Fibroblast of pulmonary artery (primary cell): ENCODE measurements at regions not wholly inside any gene's neighbourhood (a gene's known extent, or its start where the extent isn't known, plus 50 kb on each side); places are given as distances from the start of the nearest gene placed in this dataset.
"Not testable (repeated sequence)": the region's sequence is repeated elsewhere in the genome, so short reads cannot be mapped to it uniquely, and the experiment has no call there.

Experiments
- DNase-seq: peaks from one replicate; pipeline ENCODE4 v3.0.0-alpha.2; 2010; ENCODE audit warnings: low read depth
- H3K4me3 ChIP-seq: replicated peaks from 2 replicates; pipeline ENCODE4 v1.5.1; 2011; ENCODE audit warnings: low read depth, mild to moderate bottlenecking, control low read depth, low read length, moderate library complexity
- CTCF ChIP-seq: IDR thresholded peaks from 2 replicates; pipeline ENCODE4 v1.5.1; 2011; ENCODE audit warnings: mild to moderate bottlenecking, control low read depth, low read length, inconsistent platforms; ENCODE audit errors: missing control alignments

DNA sequence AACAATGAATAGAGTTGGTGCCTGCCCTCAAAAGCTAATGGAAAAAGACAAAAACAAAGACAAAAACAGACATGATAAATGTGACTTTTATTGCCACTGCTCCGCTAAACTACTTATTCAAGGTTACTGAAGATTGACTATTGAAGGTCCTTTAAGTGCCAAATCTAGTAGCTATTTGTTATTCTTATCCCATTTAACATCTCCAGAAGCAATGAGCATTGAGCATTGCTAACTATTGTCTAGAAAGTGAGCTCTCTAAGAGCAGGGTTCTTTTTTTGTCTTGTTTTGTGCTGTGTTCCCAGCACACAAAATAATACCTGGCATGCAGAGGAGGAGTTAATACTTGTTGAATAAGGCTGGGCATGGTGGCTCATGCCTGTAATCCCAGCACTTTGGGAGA lies 95.4 kb upstream of the SFRP2 start:
- no peak overlapping the region for H3K4me3 ChIP-seq
- DNase-seq, result no peak
- TF ChIP-seq CTCF, result no peak

DNA sequence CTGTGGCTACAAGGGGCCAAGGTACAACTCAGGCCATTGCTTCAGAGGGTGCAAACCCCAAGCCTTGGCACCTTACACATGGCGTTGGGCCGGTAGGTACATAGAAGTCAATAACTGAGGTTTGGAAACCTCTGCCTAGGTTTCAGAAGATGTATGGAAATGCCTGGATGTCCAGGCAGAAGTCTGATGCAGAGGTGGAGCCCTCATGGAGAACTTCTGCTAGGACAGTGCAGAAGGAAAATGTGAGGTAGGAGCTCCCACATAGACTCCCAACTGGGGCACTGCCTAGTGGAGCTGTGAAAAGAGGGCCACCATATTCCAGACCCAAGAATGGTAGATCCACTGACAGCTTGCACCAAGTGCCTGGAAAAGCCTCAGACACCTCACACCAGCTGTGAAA lies 92.1 kb upstream of the SFRP2 start:
- no peak for DNase-seq
- H3K4me3 ChIP-seq, result no peak overlapping the region
- TF ChIP-seq CTCF, result no peak

DNA sequence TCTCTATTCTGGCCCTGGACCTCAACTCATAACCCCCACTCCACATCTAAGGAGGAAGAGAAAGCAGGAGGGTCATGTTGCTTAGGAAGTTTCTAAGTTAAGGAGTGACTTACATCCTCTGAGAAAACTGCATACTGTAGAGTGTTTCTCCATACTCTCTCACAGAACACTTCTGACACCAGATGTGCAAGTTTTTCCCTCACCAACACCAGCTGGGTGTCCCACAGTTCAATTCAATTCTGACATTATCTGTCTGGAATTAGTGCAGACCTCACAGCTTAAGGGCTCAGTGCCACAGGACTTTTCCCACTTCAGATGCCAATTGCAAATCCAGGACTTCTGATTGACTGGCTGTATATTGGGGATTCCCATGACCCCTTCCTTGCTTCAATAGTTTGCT lies 89.0 kb upstream of the SFRP2 start:
- no peak for TF ChIP-seq CTCF
- H3K4me3 ChIP-seq, result no peak overlapping the region
- no peak for DNase-seq

DNA sequence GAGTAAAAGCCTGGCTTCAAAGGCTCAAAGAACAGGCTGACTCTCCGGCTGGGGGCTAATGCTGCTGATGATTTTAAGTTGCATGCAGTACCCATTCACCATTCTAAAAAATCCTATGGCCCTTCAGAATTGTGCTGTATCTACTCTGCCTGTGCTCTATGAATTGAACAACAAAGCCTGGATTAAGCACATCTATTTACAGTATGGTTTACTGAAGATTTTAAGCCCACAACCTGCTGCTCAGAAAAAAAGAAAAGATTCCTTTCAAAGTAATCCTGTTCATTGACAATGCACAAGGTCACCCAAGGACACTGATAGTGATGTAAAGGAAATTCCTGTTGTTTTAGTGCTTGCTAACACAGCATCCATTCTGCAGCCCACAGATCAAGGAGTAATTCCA lies 84.9 kb upstream of the SFRP2 start:
- H3K4me3 ChIP-seq, result no peak overlapping the region
- TF ChIP-seq CTCF, result no peak
- DNase-seq, result no peak

- DNase-seq, H3K4me3 ChIP-seq: not testable (repeated sequence)
Observed at GRCh38 chr4:153866766-153867165, 77.9 kb upstream of the SFRP2 start.

DNA sequence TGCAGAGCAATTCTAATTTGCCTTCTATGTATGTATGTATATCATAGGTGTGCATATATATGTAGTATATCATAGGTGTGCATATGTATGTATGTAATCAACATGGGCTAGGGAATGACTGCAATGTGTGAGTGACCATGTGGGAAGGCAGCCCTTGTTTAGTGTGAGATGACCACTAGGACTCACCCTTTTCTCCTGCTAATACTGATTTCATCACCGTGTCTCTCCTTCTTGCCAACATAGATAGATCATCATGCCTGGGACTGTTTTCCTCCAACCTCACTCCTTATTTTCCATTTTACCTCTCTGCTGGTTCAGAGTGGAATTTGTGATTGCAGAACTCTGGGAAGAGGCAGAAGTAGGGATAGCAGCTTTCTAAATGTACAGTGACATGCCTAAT lies 63.6 kb upstream of the SFRP2 start:
- no peak overlapping the region for H3K4me3 ChIP-seq
- no peak for TF ChIP-seq CTCF
- no peak for DNase-seq

DNA sequence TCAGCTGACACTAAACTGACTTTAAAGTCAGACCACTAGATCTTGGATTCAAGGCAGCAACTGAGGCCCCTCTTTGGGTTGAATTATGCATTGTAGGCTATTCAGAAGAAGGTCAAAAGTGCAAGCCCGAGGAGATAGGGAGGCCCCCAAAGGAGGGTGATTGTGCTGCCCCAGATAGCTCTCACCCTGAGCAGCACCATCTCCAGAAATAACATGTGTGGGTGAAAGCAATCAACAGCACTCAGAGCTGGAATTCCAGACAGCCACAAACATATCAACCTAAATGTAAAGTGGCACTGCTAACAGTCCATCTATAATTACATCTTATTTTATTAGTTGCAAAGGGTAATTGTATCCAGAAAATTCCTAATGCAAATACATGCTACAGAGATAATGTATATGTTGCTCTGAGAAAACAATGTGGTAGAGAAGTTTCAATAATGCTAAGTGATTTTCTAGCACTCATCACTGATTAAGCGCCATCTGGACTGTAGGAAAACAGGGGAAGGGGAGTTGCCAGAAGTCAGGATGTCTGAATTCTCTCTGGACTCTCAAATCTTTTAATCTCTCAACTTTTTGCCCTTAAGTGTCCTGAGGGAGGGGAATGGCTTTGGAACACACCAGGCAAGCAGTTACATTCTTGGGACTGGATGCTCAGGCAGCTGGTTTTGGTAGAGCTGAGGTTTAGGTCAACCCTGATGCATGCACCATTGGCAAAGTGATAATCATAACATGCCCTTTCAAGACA lies 61.8 kb upstream of the SFRP2 start:
- TF ChIP-seq CTCF, result no peak
- no peak for DNase-seq
- H3K4me3 ChIP-seq, result no peak overlapping the region

GRCh38 chr4:153844144-153844543 lies 55.3 kb upstream of the SFRP2 start:
- DNase-seq, result no peak
- H3K4me3 ChIP-seq, result no peak overlapping the region
- no peak for TF ChIP-seq CTCF
